Lower leg skin (tissue), 4 donors: ENCODE measurements at regions not wholly inside any gene's neighbourhood (a gene's known extent, or its start where the extent isn't known, plus 50 kb on each side); places are given as distances from the start of the nearest gene placed in this dataset.

Source experiments
- DNase-seq, 2 donors: peaks; one replicate each; pipeline ENCODE4 v3.0.0-alpha.2; 2019; ENCODE audit warnings: low spot score in 2 of 2
- H3K4me3 ChIP-seq: fragments of 200-600 bp; sonication (generic); 2 replicates; pipeline ENCODE4 v1.5.1; 2017; ENCODE audit warnings: mild to moderate bottlenecking, low read depth; ENCODE audit not compliant: poor library complexity, severe bottlenecking
- POLR2A ChIP-seq, 2 donors: fragments of 450-650 bp; IDR thresholded peaks; one replicate each; pipeline ENCODE4 v1.6.1; 2016 to 2017; ENCODE audit warnings: antibody characterized with exemption in 2 of 2, mild to moderate bottlenecking in 1 of 2, moderate library complexity in 1 of 2
- WGBS, 2 donors: methylation state at CpG; one replicate each; pipeline ENCODE4 v1.1.5; 2018; 5-methylcytosine and 5-hydroxymethylcytosine counted together
- intact Hi-C: fragments of 100-400 bp; cut with DNase I; formaldehyde crosslinking; loops from one replicate; pipeline ENCODE4 v1.15.0; 2023; ENCODE audit warnings: low total_unique reads
- TF ChIP-seq, protein P1 (sequence below), 3 donors: fragments of 450-650 bp; IDR thresholded peaks; one replicate each; pipeline ENCODE4 v1.5.1; 2016; ENCODE audit warnings: antibody characterized with exemption in 3 of 3, mild to moderate bottlenecking in 3 of 3, moderate library complexity in 2 of 3

DNA sequence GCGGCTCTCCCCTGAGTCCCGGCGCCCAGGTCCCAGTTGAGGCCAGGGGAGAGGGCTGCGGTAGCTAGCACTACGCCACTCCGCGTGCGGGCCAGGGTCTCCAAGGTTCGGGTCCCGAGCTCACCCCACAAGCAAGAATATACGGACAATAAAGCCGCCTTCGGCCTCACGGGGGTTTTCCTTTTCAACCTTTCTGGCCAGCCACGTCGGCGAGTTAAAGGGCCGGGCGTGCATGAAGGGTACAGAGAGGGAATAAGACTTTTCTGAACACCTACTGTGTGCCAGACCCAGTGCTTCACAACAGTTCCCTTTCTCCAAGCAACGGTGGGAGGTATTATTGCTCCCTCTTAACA, 138.5 kb upstream of the ZIC3 start:
- 12 to 46% methylated on average over 13 to 20 of the region's 20 CpGs for WGBS, 2 donors
- no peak overlapping the region for H3K4me3 ChIP-seq
- no peak for DNase-seq
- intact Hi-C loops = no loop called here
- no peak for TF ChIP-seq POLR2A (IDR thresholded peaks at IDR 0.05)
- TF ChIP-seq, protein P1, sequence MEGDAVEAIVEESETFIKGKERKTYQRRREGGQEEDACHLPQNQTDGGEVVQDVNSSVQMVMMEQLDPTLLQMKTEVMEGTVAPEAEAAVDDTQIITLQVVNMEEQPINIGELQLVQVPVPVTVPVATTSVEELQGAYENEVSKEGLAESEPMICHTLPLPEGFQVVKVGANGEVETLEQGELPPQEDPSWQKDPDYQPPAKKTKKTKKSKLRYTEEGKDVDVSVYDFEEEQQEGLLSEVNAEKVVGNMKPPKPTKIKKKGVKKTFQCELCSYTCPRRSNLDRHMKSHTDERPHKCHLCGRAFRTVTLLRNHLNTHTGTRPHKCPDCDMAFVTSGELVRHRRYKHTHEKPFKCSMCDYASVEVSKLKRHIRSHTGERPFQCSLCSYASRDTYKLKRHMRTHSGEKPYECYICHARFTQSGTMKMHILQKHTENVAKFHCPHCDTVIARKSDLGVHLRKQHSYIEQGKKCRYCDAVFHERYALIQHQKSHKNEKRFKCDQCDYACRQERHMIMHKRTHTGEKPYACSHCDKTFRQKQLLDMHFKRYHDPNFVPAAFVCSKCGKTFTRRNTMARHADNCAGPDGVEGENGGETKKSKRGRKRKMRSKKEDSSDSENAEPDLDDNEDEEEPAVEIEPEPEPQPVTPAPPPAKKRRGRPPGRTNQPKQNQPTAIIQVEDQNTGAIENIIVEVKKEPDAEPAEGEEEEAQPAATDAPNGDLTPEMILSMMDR (IDR thresholded peaks at IDR 0.05) = no peak

DNA sequence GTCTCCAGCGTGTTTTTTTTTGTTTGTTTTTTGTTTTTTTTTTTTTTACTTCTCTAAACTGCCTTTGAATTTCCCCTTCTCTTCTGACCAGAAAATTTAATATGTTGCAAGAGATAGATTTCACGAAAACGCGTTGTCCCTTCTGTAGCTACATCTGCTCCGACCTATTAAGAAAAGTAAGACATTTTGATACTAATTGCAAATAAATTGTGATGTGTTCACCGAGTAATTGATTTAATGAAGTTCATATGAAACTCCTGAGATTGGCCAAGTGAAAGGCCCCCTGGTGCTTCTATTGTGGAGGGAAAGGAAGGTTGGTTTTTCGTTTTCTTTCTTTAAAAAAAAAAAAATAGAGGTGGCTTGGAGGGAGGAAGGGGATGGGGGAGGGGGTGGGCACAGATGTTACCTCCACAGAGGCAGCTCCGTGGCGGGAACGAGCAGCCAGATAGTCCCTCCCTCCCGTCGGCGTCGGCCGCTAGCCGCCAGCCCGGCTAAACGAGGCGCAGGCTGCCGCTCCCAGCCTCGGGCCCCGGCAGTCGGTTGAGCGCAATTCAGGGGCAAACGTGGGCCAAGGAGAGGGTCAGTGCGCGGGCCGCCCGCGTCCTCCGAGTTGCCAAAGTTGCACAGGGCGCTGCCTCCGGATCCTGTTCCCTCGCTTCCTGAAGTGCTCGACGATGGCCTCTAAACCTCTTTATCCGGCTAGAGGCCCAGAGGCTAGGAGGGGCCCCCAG, 139.1 kb upstream of the ZIC3 start:
- H3K4me3 ChIP-seq = no peak overlapping the region
- no peak for DNase-seq
- 16 to 38% methylated on average over 7 to 35 of the region's 37 CpGs for WGBS, 2 donors
- intact Hi-C loops = no loop called here
- TF ChIP-seq, protein P1 (IDR thresholded peaks at IDR 0.05) = no peak
- TF ChIP-seq POLR2A (IDR thresholded peaks at IDR 0.05) = no peak

DNA sequence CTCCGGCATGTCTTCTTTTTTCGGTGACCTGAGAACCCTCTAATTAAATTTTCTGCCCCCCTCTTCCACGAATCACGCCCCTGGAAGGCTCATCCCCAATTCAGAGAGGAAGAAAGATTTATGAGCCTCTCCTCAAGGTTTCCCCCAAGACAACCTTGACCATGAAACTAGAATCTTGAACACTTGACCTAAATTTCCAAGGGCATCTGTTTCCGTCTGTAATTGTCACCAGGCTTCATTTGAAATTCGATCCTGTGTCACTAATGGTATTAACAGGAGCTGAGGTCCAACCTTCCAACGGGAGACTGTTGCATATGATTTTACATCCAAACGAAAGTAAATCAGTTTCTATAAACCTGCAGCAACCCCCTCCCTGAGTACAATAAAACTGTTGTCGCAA, 139.9 kb upstream of the ZIC3 start:
- intact Hi-C loops = no loop called here
- 10 to 26% methylated on average over 9 of the region's 9 CpGs for WGBS, 2 donors
- no peak for DNase-seq
- no peak for TF ChIP-seq POLR2A (IDR thresholded peaks at IDR 0.05)
- TF ChIP-seq, protein P1 (IDR thresholded peaks at IDR 0.05) = no peak
- H3K4me3 ChIP-seq = no peak overlapping the region

DNA sequence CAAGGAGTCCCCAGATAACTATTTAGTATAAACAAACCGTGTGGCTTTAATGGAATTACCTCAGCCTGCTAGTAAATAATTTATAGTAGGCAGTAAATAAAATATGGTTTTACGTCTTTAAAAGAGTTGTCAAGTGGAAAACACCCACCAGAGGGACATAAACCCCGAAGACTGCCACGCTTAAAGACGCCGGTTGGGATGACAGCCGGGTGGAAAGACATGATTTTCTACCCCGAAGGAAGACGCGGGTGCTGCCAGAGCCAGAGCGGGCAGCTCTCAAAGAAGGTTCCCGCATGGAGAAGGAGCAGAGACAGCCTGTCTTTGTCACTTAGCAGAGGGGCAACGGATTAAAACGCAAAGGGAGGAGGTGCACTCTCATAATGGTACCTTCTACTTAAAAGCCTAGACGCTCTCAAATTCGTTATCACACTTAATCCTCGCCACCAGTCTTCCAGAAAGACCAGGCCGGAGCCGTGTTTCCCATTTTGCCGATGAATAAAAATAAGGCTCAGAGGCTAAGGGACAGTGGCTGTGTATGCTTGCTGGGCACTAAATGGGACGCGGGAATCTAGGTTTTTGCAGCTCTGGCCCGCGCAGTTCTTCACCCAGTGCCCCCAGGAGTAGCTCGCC, 140.5 kb upstream of the ZIC3 start:
- WGBS, 2 donors = 10 to 24% methylated on average over 20 to 25 of the region's 25 CpGs
- intact Hi-C loops = no loop called here
- no peak for TF ChIP-seq POLR2A (IDR thresholded peaks at IDR 0.05)
- TF ChIP-seq, protein P1 (IDR thresholded peaks at IDR 0.05) = no peak
- DNase-seq = no peak
- H3K4me3 ChIP-seq = no peak overlapping the region

DNA sequence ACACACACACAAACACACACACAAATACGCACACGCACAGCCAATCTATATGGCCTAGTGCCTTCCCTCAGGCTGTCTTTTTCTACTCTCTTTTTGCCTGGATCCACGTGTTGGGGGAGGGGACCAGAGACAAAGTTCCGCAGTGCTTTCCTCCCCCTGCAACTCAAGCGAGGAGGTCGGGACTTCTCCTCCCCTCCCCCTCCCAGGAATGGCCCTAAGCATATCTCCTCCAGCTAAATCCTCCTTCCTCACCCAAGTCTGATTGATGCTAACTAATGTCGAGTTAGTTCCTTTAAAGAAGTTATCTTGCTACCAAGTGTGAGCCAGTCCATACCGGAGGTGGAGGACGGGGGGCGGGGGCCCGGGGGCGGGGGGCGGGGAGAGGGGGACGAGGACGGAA, 141.2 kb upstream of the ZIC3 start:
- no peak for TF ChIP-seq POLR2A (IDR thresholded peaks at IDR 0.05)
- TF ChIP-seq, protein P1 (IDR thresholded peaks at IDR 0.05) = no peak
- H3K4me3 ChIP-seq = no peak overlapping the region
- no peak for DNase-seq
- WGBS, 2 donors = 4 to 16% methylated on average over 13 to 15 of the region's 15 CpGs
- intact Hi-C loops = no loop called here
